Activated CD4-positive, alpha-beta T cell treated with anti-CD3 and anti-CD28 coated beads for 4 hours (primary cell): ENCODE measurements at regions not wholly inside any gene's neighbourhood (a gene's known extent, or its start where the extent isn't known, plus 50 kb on each side); places are given as distances from the start of the nearest gene placed in this dataset.

Source experiments
- DNase-seq, 2 donors: peaks; one replicate each; pipeline ENCODE4 v3.0.0-alpha.2; 2020

GRCh38 chr21:19878133-19878532 is 1120.1 kb upstream of the NCAM2 start:
- no peak for DNase-seq

GRCh38 chr21:19899645-19900044 is 1098.6 kb upstream of the NCAM2 start:
- no peak for DNase-seq

- no peak for DNase-seq
Measured at GRCh38 chr21:19900149-19900548, 1098.1 kb upstream of the NCAM2 start.

- DNase-seq: no peak
Measured at GRCh38 chr21:19908390-19908789, 1089.8 kb upstream of the NCAM2 start.

- DNase-seq: no peak
Measured at GRCh38 chr21:19914028-19914427, 1084.2 kb upstream of the NCAM2 start.

GRCh38 chr21:19921211-19921610 is 1077.0 kb upstream of the NCAM2 start:
- no peak for DNase-seq

- no peak for DNase-seq
Measured at GRCh38 chr21:19922122-19922521, 1076.1 kb upstream of the NCAM2 start.

GRCh38 chr21:19935467-19935866 is 1062.7 kb upstream of the NCAM2 start:
- DNase-seq: no peak

GRCh38 chr21:19937619-19938018 is 1060.6 kb upstream of the NCAM2 start:
- no peak for DNase-seq

GRCh38 chr21:19941626-19942025 is 1056.6 kb upstream of the NCAM2 start:
- DNase-seq: no peak

GRCh38 chr21:19950347-19950746 is 1047.9 kb upstream of the NCAM2 start:
- DNase-seq: no peak

- no peak for DNase-seq
Measured at GRCh38 chr21:19969156-19969555, 1029.1 kb upstream of the NCAM2 start.

- no peak for DNase-seq
Measured at GRCh38 chr21:19981938-19982337, 1016.3 kb upstream of the NCAM2 start.

GRCh38 chr21:19986396-19986795 is 1011.8 kb upstream of the NCAM2 start:
- no peak for DNase-seq

- no peak for DNase-seq
Measured at GRCh38 chr21:19987671-19988070, 1010.5 kb upstream of the NCAM2 start.

GRCh38 chr21:19992540-19992939 is 1005.7 kb upstream of the NCAM2 start:
- DNase-seq: no peak

- no peak for DNase-seq
Measured at GRCh38 chr21:19993268-19993667, 1004.9 kb upstream of the NCAM2 start.

GRCh38 chr21:19995253-19995652 is 1003.0 kb upstream of the NCAM2 start:
- DNase-seq: no peak

GRCh38 chr21:19998453-19998852 is 999.8 kb upstream of the NCAM2 start:
- no peak for DNase-seq

- no peak for DNase-seq
Measured at GRCh38 chr21:19999369-20000272, 998.6 kb upstream of the NCAM2 start.

GRCh38 chr21:20004367-20004766 is 993.8 kb upstream of the NCAM2 start:
- DNase-seq: no peak

GRCh38 chr21:20010691-20011200 is 987.5 kb upstream of the NCAM2 start:
- DNase-seq: no peak

GRCh38 chr21:20013851-20014250 is 984.4 kb upstream of the NCAM2 start:
- DNase-seq: no peak

- no peak for DNase-seq
Measured at GRCh38 chr21:20016435-20017005, 981.7 kb upstream of the NCAM2 start.
